Esophagus squamous epithelium (tissue), 4 donors: ENCODE measurements at regions not wholly inside any gene's neighbourhood (a gene's known extent, or its start where the extent isn't known, plus 50 kb on each side); places are given as distances from the start of the nearest gene placed in this dataset.

Experiments used
- CTCF ChIP-seq, 6 experiments: fragments of 450-650 bp in 4 of 6; fragments of 200-600 bp in 2 of 6; sonication (generic) in 2 of 6; IDR thresholded peaks; one replicate each; pipeline ENCODE4 v1.5.1; 2016 to 2019; ENCODE audit warnings: antibody characterized with exemption in 6 of 6, mild to moderate bottlenecking in 4 of 6, moderate library complexity in 4 of 6
- POLR2A ChIP-seq, 4 donors: fragments of 450-650 bp; IDR thresholded peaks; one replicate each; pipeline ENCODE4 v1.6.1; 2017; ENCODE audit warnings: antibody characterized with exemption in 4 of 4, mild to moderate bottlenecking in 4 of 4, moderate library complexity in 3 of 4

DNA sequence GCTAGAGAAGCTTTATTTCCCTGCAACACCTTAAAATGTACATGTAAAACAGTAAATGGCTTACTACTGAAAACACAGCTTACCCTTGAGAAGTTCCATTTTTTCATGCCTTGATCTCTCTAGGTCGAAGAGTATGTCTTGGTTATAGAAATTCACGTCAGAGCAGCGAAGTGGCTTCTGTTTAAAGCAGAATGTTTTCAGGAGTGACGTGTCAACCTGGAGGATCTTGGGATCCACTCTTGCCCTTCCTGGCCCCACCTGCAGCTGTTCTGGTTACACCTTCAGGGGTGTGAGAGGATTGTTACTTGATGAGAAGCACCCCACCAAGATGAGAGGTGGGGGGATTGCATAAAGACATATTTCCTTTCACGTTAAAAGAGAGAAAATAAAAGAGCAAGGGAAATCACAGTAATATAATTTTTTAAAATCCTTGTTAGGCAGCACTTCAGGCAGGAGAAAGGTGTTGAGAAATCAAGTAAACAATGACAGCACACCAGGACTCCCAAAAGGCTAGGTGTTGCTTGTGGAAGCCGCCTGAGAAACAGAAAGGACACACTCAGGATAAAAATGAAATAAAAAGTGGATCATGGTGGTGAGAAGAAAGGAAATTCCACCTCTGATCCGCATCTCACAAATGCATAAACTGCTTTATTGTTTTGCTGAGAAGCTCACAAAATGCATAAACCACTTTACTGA, 149.7 kb downstream of the UNC5CL start:
- TF ChIP-seq CTCF (IDR thresholded peaks at IDR 0.05), result no peak
- TF ChIP-seq POLR2A (IDR thresholded peaks at IDR 0.05), result no peak
